Keratinocyte (primary cell): ENCODE measurements at regions not wholly inside any gene's neighbourhood (a gene's known extent, or its start where the extent isn't known, plus 50 kb on each side); places are given as distances from the start of the nearest gene placed in this dataset.

ENCODE experiments used
- DNase-seq: peaks from one replicate; pipeline ENCODE4 v3.0.0-alpha.2; 2011; ENCODE audit warnings: low read depth, missing footprints, low spot score
- FAIRE-seq: peaks from 2 replicates; lab custom pipeline; 2011; peaks lifted over from hg19 to GRCh38; lab: Jason Lieb, UNC
- H2AFZ ChIP-seq: 2 replicates; pipeline ENCODE4 v1.6.0; 2012; ENCODE audit warnings: low read length, control low read depth, inconsistent platforms; ENCODE audit not compliant: control insufficient read depth
- H3K27ac ChIP-seq: 2 replicates; pipeline ENCODE4 v1.5.1; 2011; ENCODE audit warnings: low read length; ENCODE audit not compliant: control insufficient read depth, insufficient read depth
- H3K27me3 ChIP-seq: 3 replicates; pipeline ENCODE4 v1.6.0; 2011; ENCODE audit warnings: low read length; ENCODE audit not compliant: control insufficient read depth, insufficient read depth; ENCODE audit errors: extremely low read depth
- H3K36me3 ChIP-seq, 2 experiments: 2 replicates in 1 of 2; 3 replicates in 1 of 2; pipeline ENCODE4 v1.5.1; 2011; ENCODE audit warnings: low read length in 2 of 2, mild to moderate bottlenecking in 1 of 2; ENCODE audit not compliant: control insufficient read depth in 2 of 2, insufficient read depth in 2 of 2; ENCODE audit errors: extremely low read depth in 1 of 2
- H3K4me1 ChIP-seq: 3 replicates; pipeline ENCODE4 v1.5.1; 2011; ENCODE audit warnings: low read length; ENCODE audit not compliant: control insufficient read depth, insufficient read depth; ENCODE audit errors: extremely low read depth
- H3K4me2 ChIP-seq: 3 replicates; pipeline ENCODE4 v1.6.0; 2011; ENCODE audit warnings: low read depth, low read length; ENCODE audit not compliant: control insufficient read depth, insufficient read depth; ENCODE audit errors: extremely low read depth
- H3K4me3 ChIP-seq, 3 experiments: fragments of 200-600 bp in 1 of 3; sonication (generic) in 1 of 3; 2 replicates in 2 of 3; 3 replicates in 1 of 3; pipeline ENCODE4 v1.5.1; 2011 to 2016; ENCODE audit warnings: low read length in 3 of 3, mild to moderate bottlenecking in 3 of 3, control low read depth in 2 of 3, inconsistent platforms in 1 of 3, low read depth in 1 of 3, mixed read lengths in 1 of 3, mixed run types in 1 of 3, moderate library complexity in 1 of 3; ENCODE audit not compliant: control insufficient read depth in 2 of 3, insufficient read depth in 2 of 3; ENCODE audit errors: extremely low read depth in 1 of 3
- H3K79me2 ChIP-seq: 2 replicates; pipeline ENCODE4 v1.6.0; 2012; ENCODE audit warnings: low read length; ENCODE audit not compliant: control insufficient read depth, insufficient read depth
- H3K9ac ChIP-seq: 3 replicates; pipeline ENCODE4 v1.6.0; 2011; ENCODE audit warnings: low read length; ENCODE audit not compliant: control insufficient read depth, insufficient read depth; ENCODE audit errors: extremely low read depth
- H3K9me1 ChIP-seq: 3 replicates; pipeline ENCODE4 v1.6.0; 2011; ENCODE audit warnings: low read length; ENCODE audit not compliant: control insufficient read depth, insufficient read depth; ENCODE audit errors: extremely low read depth
- H3K9me3 ChIP-seq: 2 replicates; pipeline ENCODE4 v1.5.1; 2012; ENCODE audit warnings: low read depth, low read length; ENCODE audit not compliant: control insufficient read depth
- H4K20me1 ChIP-seq: 3 replicates; pipeline ENCODE4 v1.6.0; 2011; ENCODE audit warnings: low read length; ENCODE audit not compliant: control insufficient read depth, insufficient read depth; ENCODE audit errors: extremely low read depth
- CTCF ChIP-seq, 3 experiments: IDR thresholded peaks in 1 of 3; conservative IDR thresholded peaks in 1 of 3; optimal IDR thresholded peaks in 1 of 3; 2 replicates in 2 of 3; 3 replicates in 1 of 3; pipeline versions ENCODE3 to v1.5.1; 2011; ENCODE audit warnings: low read length in 3 of 3, mild to moderate bottlenecking in 3 of 3, moderate library complexity in 2 of 3, control low read depth in 1 of 3, inconsistent platforms in 1 of 3; ENCODE audit not compliant: insufficient read depth in 2 of 3; ENCODE audit errors: extremely low read depth in 1 of 3
- EZH2 ChIP-seq: IDR thresholded peaks from one replicate; pipeline ENCODE4 v1.6.1; 2012; ENCODE audit warnings: inconsistent platforms, mild to moderate bottlenecking, low read length, moderate library complexity
- dilution Hi-C: fragments of 300-500 bp; cut with MboI; formaldehyde crosslinking; loops from one replicate; pipeline ENCODE4 v1.7.0; 2020; ENCODE audit warnings: low sequenced_read_pairs; ENCODE audit not compliant: extremely low pct_ligation_motif_present

DNA sequence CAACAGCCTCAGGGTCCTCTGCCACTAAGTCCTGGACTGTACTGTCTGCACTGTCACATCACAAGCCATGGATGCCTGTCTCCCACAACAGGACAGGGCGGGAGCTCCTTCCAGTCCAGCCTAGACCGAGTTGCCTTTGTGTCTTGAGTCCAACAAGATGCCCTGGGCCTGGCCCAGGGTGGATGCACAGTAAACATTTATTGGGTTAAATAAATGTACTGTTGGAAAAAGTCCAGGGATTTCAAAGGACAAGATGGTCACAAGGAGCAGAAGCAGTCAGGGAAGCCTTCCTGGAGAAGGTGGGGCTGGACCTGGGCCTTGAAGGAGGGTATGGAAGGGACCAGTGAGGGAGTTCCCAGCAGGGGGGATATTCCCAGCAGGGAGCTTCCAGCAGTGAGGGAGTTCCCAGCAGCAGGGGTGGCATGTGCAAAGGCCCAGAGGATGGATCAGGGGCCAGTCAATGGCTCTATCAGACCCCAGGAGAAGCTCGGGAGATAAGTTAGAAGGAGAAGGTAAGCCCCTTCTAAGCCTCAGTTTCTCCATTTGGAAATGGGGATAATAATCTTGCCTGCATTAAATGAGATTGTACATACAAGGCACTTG lies 72.7 kb upstream of the NEURL1B start:
- Histone ChIP-seq H3K9me1 (no peaks in the 10 kb centered on the region), H2AFZ (no peak overlapping the region), H3K27me3 (peaks cover 41% of the 10 kb centered on the region), H3K4me1 (no peaks in the 10 kb centered on the region), H3K4me3 (no peak overlapping the region), H4K20me1 (no peaks in the 10 kb centered on the region), H3K27ac (no peak overlapping the region), H3K9me3 (no peaks in the 10 kb centered on the region), H3K4me2 (no peak overlapping the region), H3K36me3 (no peaks in the 10 kb centered on the region), H3K79me2 (no peaks in the 10 kb centered on the region), H3K9ac (no peak overlapping the region)
- TF ChIP-seq EZH2 (no peak), CTCF (optimal IDR thresholded peaks at IDR 0.05 in 1 of 3, IDR thresholded peaks at IDR 0.05 in 1 of 3, conservative IDR thresholded peaks at IDR 0.05 in 1 of 3; ENCODE audit: extremely low read depth in 1 of 3, insufficient read depth in 2 of 3, low read length in 3 of 3) (no peak)
- dilution Hi-C loops: no loop called here
- DNase-seq (no peak), FAIRE-seq (no peak)

- dilution Hi-C loops: no loop called here
- Histone ChIP-seq H3K36me3 (no peaks in the 10 kb centered on the region), H4K20me1 (no peaks in the 10 kb centered on the region), H3K79me2 (no peaks in the 10 kb centered on the region), H3K4me1 (no peaks in the 10 kb centered on the region), H3K4me3 (no peak overlapping the region), H3K9me1 (no peaks in the 10 kb centered on the region), H2AFZ (no peak overlapping the region), H3K9me3 (no peaks in the 10 kb centered on the region), H3K27ac (no peak overlapping the region), H3K27me3 (peaks cover 42% of the 10 kb centered on the region), H3K9ac (no peak overlapping the region), H3K4me2 (no peak overlapping the region)
- no peak for FAIRE-seq
- DNase-seq: no peak
- TF ChIP-seq EZH2 (no peak), CTCF (optimal IDR thresholded peaks at IDR 0.05 in 1 of 3, IDR thresholded peaks at IDR 0.05 in 1 of 3, conservative IDR thresholded peaks at IDR 0.05 in 1 of 3; ENCODE audit: extremely low read depth in 1 of 3, insufficient read depth in 2 of 3, low read length in 3 of 3) (no peak)
These were observed 73.2 kb upstream of the NEURL1B start for GRCh38 chr5:172567843-172568242.
